GM12873 (cell line): ENCODE measurements at regions not wholly inside any gene's neighbourhood (a gene's known extent, or its start where the extent isn't known, plus 50 kb on each side); places are given as distances from the start of the nearest gene placed in this dataset.

Experiments
- TF ChIP-seq, protein P1 (sequence below): IDR thresholded peaks from 2 replicates; pipeline ENCODE4 v1.5.1; 2012; ENCODE audit warnings: low read depth, mild to moderate bottlenecking, moderate library complexity, low read length, control low read depth; ENCODE audit not compliant: insufficient read depth; ENCODE audit errors: missing control alignments

- TF ChIP-seq, protein P1, sequence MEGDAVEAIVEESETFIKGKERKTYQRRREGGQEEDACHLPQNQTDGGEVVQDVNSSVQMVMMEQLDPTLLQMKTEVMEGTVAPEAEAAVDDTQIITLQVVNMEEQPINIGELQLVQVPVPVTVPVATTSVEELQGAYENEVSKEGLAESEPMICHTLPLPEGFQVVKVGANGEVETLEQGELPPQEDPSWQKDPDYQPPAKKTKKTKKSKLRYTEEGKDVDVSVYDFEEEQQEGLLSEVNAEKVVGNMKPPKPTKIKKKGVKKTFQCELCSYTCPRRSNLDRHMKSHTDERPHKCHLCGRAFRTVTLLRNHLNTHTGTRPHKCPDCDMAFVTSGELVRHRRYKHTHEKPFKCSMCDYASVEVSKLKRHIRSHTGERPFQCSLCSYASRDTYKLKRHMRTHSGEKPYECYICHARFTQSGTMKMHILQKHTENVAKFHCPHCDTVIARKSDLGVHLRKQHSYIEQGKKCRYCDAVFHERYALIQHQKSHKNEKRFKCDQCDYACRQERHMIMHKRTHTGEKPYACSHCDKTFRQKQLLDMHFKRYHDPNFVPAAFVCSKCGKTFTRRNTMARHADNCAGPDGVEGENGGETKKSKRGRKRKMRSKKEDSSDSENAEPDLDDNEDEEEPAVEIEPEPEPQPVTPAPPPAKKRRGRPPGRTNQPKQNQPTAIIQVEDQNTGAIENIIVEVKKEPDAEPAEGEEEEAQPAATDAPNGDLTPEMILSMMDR: no peak
Observed at GRCh38 chr10:64014281-64014680, 493.1 kb downstream of the REEP3 start.

DNA sequence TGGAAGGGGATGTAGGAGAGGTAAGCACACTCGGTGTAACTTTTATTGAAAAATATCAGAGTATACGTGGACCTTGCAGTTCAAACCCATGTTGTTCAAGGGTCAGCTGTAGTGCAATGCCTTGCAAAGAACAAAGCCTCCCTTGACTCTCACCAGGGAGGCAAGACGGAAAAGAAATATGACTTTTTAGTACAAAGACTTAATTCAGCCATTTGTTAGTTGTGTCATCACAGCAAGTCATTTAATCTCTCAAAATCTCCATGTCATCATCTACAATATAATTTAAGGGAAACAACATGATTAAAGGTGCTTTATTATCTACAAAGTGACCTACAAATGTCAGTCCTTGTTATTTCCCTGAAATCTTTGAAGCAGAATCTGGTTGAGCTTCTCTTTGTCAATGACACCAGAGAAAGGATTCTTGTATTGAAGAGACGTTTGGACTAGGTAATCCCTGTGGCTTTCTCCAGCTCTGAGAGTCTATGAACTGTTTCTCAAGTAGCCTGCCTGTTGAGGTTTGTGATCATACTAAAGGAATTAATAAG is 502.8 kb downstream of the REEP3 start:
- TF ChIP-seq, protein P1: no peak

DNA sequence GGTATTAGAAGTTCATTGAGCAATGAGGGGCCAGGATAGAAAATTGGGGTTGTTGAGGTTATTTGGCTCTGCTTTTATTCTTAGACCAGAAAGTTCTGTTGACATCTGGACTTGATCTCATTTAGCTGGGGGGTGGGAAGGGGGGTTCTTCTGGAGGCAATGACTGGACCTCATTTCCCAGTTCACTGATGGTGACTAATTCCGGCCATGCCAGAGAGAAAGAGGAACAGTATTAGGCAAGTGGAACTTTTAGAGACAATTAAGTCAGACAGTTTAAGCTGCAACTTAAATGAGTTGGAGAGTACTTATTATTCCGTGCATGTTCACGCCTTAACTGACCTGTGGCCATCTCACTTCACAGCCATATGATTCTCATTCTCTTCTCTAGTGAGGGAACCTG is 512.5 kb downstream of the REEP3 start:
- TF ChIP-seq, protein P1: no peak

- TF ChIP-seq, protein P1: no peak
Observed at GRCh38 chr10:64036321-64036930, 515.2 kb downstream of the REEP3 start.

- TF ChIP-seq, protein P1: no peak
Observed at GRCh38 chr10:64037071-64037661, 516.0 kb downstream of the REEP3 start.

GRCh38 chr10:64038107-64038506 is 516.9 kb downstream of the REEP3 start:
- TF ChIP-seq, protein P1: no peak

DNA sequence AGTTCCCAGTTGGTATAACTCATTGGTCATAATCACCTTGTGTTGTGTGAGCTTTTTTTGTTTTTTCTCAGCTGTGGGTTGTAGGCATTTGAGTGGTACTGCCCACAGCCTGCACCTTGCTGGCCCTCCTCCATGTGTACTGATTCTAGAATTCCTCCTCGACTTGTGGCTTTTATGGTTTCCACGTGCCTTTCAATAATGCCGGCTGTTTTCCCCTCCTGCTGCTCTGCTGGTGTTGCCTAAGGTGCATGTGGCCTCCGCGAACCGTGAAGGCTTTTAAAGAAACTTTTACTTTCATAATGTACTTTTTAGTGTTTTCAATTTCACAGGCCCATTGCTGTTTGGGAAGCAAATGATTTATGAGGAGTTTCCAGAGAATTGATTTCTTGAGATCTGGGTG is 518.0 kb downstream of the REEP3 start:
- TF ChIP-seq, protein P1: no peak
